H9 (cell line): ENCODE measurements at regions not wholly inside any gene's neighbourhood (a gene's known extent, or its start where the extent isn't known, plus 50 kb on each side); places are given as distances from the start of the nearest gene placed in this dataset.

Experiments
- DNase-seq: peaks from one replicate; pipeline ENCODE4 v3.0.0-alpha.2; 2017
- H2AFZ ChIP-seq: one replicate; pipeline ENCODE4 v1.6.1; 2013; ENCODE audit warnings: mild to moderate bottlenecking, low read length, control low read depth, moderate library complexity
- H2AK5ac ChIP-seq: 2 replicates; pipeline ENCODE4 v1.6.1; 2013; ENCODE audit warnings: low read length, control low read depth, mixed read lengths; ENCODE audit not compliant: insufficient read length
- H2BK120ac ChIP-seq: one replicate; pipeline ENCODE4 v1.6.1; 2013; ENCODE audit warnings: low read depth, mild to moderate bottlenecking, low read length, control low read depth, inconsistent platforms; ENCODE audit not compliant: poor library complexity, severe bottlenecking
- H2BK12ac ChIP-seq: 2 replicates; pipeline ENCODE4 v1.6.1; 2013; ENCODE audit warnings: low read length, control low read depth, mixed read lengths, low read depth; ENCODE audit not compliant: insufficient read length
- H2BK15ac ChIP-seq: 2 replicates; pipeline ENCODE4 v1.6.1; 2013; ENCODE audit warnings: low read depth, low read length, control low read depth
- H2BK20ac ChIP-seq: one replicate; pipeline ENCODE4 v1.6.1; 2013; ENCODE audit warnings: low read depth, mild to moderate bottlenecking, low read length, control low read depth, inconsistent platforms; ENCODE audit not compliant: poor library complexity, severe bottlenecking
- H2BK5ac ChIP-seq: 2 replicates; pipeline ENCODE4 v1.6.1; 2013; ENCODE audit warnings: low read length, control low read depth, mixed read lengths; ENCODE audit not compliant: insufficient read length
- H3K14ac ChIP-seq: 2 replicates; pipeline ENCODE4 v1.6.1; 2013; ENCODE audit warnings: low read length, control low read depth; ENCODE audit not compliant: insufficient read depth
- H3K18ac ChIP-seq: 2 replicates; pipeline ENCODE4 v1.6.1; 2013; ENCODE audit warnings: low read depth, mild to moderate bottlenecking, mixed read lengths, low read length, control low read depth; ENCODE audit not compliant: insufficient read length
- H3K23ac ChIP-seq: 2 replicates; pipeline ENCODE4 v1.6.1; 2013; ENCODE audit warnings: low read length, control low read depth, mixed read lengths, low read depth; ENCODE audit not compliant: insufficient read length
- H3K23me2 ChIP-seq: 2 replicates; pipeline ENCODE4 v1.6.1; 2013; ENCODE audit warnings: low read depth, mild to moderate bottlenecking, mixed read lengths, low read length, control low read depth; ENCODE audit not compliant: insufficient read length, poor library complexity, severe bottlenecking
- H3K27ac ChIP-seq: 2 replicates; pipeline ENCODE4 v1.5.1; 2013; ENCODE audit warnings: low read length, control low read depth, mixed read lengths, low read depth; ENCODE audit not compliant: insufficient read length
- H3K27me3 ChIP-seq: 2 replicates; pipeline ENCODE4 v1.6.1; 2013; ENCODE audit warnings: low read length, control low read depth, inconsistent platforms; ENCODE audit not compliant: insufficient read depth
- H3K4ac ChIP-seq: 2 replicates; pipeline ENCODE4 v1.6.1; 2013; ENCODE audit warnings: low read depth, mild to moderate bottlenecking, control low read depth, inconsistent platforms, low read length, moderate library complexity
- H3K4me1 ChIP-seq: 2 replicates; pipeline ENCODE4 v1.6.1; 2013; ENCODE audit warnings: low read length, control low read depth, inconsistent platforms; ENCODE audit not compliant: insufficient read depth
- H3K4me2 ChIP-seq: 2 replicates; pipeline ENCODE4 v1.6.1; 2013; ENCODE audit warnings: low read length, control low read depth, mixed read lengths; ENCODE audit not compliant: insufficient read length, insufficient read depth
- H3K56ac ChIP-seq: 2 replicates; pipeline ENCODE4 v1.6.1; 2013; ENCODE audit warnings: low read depth, mild to moderate bottlenecking, mixed read lengths, low read length, control low read depth; ENCODE audit not compliant: insufficient read length
- H3K79me1 ChIP-seq: 2 replicates; pipeline ENCODE4 v1.6.1; 2013; ENCODE audit warnings: low read depth, mild to moderate bottlenecking, moderate library complexity, low read length, control low read depth, inconsistent platforms; ENCODE audit not compliant: insufficient read depth, poor library complexity, severe bottlenecking
- H3K79me2 ChIP-seq: 2 replicates; pipeline ENCODE4 v1.6.1; 2013; ENCODE audit warnings: low read length, control low read depth, inconsistent platforms; ENCODE audit not compliant: insufficient read depth
- H3K9ac ChIP-seq: 2 replicates; pipeline ENCODE4 v1.6.1; 2013; ENCODE audit warnings: low read length, control low read depth, mixed read lengths; ENCODE audit not compliant: insufficient read length; ENCODE audit errors: extremely low read depth
- H3K9me3 ChIP-seq: one replicate; pipeline ENCODE4 v1.6.1; 2013; ENCODE audit warnings: low read depth, low read length, inconsistent platforms; ENCODE audit not compliant: control insufficient read depth
- H3T11ph ChIP-seq: one replicate; pipeline ENCODE4 v1.6.1; 2013; ENCODE audit warnings: mild to moderate bottlenecking, low read length, control low read depth, inconsistent platforms
- H4K20me1 ChIP-seq: one replicate; pipeline ENCODE4 v1.6.1; 2013; ENCODE audit not compliant: control insufficient read depth, insufficient read length, insufficient read depth
- H4K5ac ChIP-seq: 2 replicates; pipeline ENCODE4 v1.6.1; 2013; ENCODE audit warnings: low read depth, mild to moderate bottlenecking, mixed read lengths, low read length, control low read depth; ENCODE audit not compliant: insufficient read length
- H4K8ac ChIP-seq: replicated peaks from 2 replicates; pipeline ENCODE4 v1.6.1; 2013; ENCODE audit warnings: low read length, control low read depth, mixed read lengths, low read depth; ENCODE audit not compliant: insufficient read length
- H4K91ac ChIP-seq: 2 replicates; pipeline ENCODE4 v1.6.1; 2013; ENCODE audit warnings: low read depth, mild to moderate bottlenecking, moderate library complexity, mixed read lengths, low read length, control low read depth; ENCODE audit not compliant: insufficient read length
- H3K27ac Mint-ChIP-seq, 3 experiments: 2 replicates in 2 of 3; 3 replicates in 1 of 3; pipeline ENCODE4 v1.8.0; 2020 to 2021; ENCODE audit warnings: mixed read lengths in 3 of 3, mild to moderate bottlenecking in 1 of 3, moderate library complexity in 1 of 3
- H3K27me3 Mint-ChIP-seq: 2 replicates; pipeline ENCODE4 v1.8.0; 2021; ENCODE audit warnings: low read depth, mild to moderate bottlenecking, moderate library complexity, mixed read lengths
- H3K36me3 Mint-ChIP-seq, 3 experiments: 2 replicates in 2 of 3; 3 replicates in 1 of 3; pipeline ENCODE4 v1.8.0; 2020 to 2021; ENCODE audit warnings: low read depth in 3 of 3, mixed read lengths in 3 of 3; ENCODE audit not compliant: insufficient read depth in 1 of 3
- H3K4me1 Mint-ChIP-seq, 2 experiments: 2 replicates each; pipeline ENCODE4 v1.8.0; 2020; ENCODE audit warnings: mixed read lengths in 2 of 2
- H3K4me3 Mint-ChIP-seq, 2 experiments: 2 replicates in 1 of 2; 3 replicates in 1 of 2; pipeline ENCODE4 v1.8.0; 2020 to 2021; ENCODE audit warnings: mild to moderate bottlenecking in 2 of 2, mixed read lengths in 2 of 2, moderate library complexity in 1 of 2
- H3K9me3 Mint-ChIP-seq, 2 experiments: 2 replicates in 1 of 2; 3 replicates in 1 of 2; pipeline ENCODE4 v1.8.0; 2020; ENCODE audit warnings: mild to moderate bottlenecking in 2 of 2, mixed read lengths in 2 of 2, moderate library complexity in 1 of 2
- CTCF ChIP-seq: fragments of 200-600 bp; sonication (generic); conservative IDR thresholded peaks from 3 replicates; pipeline ENCODE4 v1.8.0; 2021; ENCODE audit warnings: antibody characterized with exemption, mild to moderate bottlenecking
- WGBS: extraction: QIAGEN DNeasy Blood & Tissue Kit; methylation state at CpG from one replicate; pipeline ENCODE4 v1.1.7; 2013; ENCODE audit warnings: missing lambda C conversion rate, low lambda C conversion rate, mixed read lengths; ENCODE audit not compliant: insufficient read length; ENCODE audit errors: extremely low coverage; 5-methylcytosine and 5-hydroxymethylcytosine counted together

GRCh38 chr5:44729536-44729935 is 79.2 kb upstream of the MRPS30 start:
- no peak overlapping the region for H3K4me3 Mint-ChIP-seq
- DNase-seq: no peak
- peaks cover 1 to 14% (median 6%) of the 10 kb centered on the region in 3 experiments for H3K36me3 Mint-ChIP-seq
- no peak overlapping the region for H2BK12ac ChIP-seq
- H3K4me1 ChIP-seq: no peaks in the 10 kb centered on the region
- H3K27ac ChIP-seq: no peak overlapping the region
- no peak overlapping the region for H3K14ac ChIP-seq
- no peak overlapping the region for H3K4me2 ChIP-seq
- no peak overlapping the region for H3K18ac ChIP-seq
- no peak overlapping the region for H3K56ac ChIP-seq
- H2BK20ac ChIP-seq: no peak overlapping the region
- no peak overlapping the region for H4K8ac ChIP-seq
- H3K9ac ChIP-seq: no peak overlapping the region
- H3K4ac ChIP-seq: no peak overlapping the region
- H2AFZ ChIP-seq: no peak overlapping the region
- H4K20me1 ChIP-seq: no peaks in the 10 kb centered on the region
- H3K27me3 Mint-ChIP-seq: no peaks in the 10 kb centered on the region
- no peaks in the 10 kb centered on the region for H3K9me3 ChIP-seq
- H3K23ac ChIP-seq: no peak overlapping the region
- no peak overlapping the region for H2BK15ac ChIP-seq
- H2AK5ac ChIP-seq: no peak overlapping the region
- H3K79me1 ChIP-seq: no peaks in the 10 kb centered on the region
- peaks cover 15 to 22% of the 10 kb centered on the region in 2 experiments for H3K4me1 Mint-ChIP-seq
- no peak overlapping the region for H2BK5ac ChIP-seq
- H2BK120ac ChIP-seq: no peak overlapping the region
- TF ChIP-seq CTCF: no peak
- H4K5ac ChIP-seq: no peak overlapping the region
- no peaks in the 10 kb centered on the region for H3K27me3 ChIP-seq
- peaks cover 14 to 16% of the 10 kb centered on the region in 2 experiments for H3K9me3 Mint-ChIP-seq
- H3K23me2 ChIP-seq: no peaks in the 10 kb centered on the region
- WGBS: no CpG with 5 or more reads among the region's 1 CpG
- H4K91ac ChIP-seq: no peak overlapping the region
- H3K79me2 ChIP-seq: no peaks in the 10 kb centered on the region
- no peak overlapping the region for H3T11ph ChIP-seq
- no peak overlapping the region; a peak in 1 of 7 replicates for H3K27ac Mint-ChIP-seq
